Mucosa of rectum (tissue), 2 donors: ENCODE measurements at regions not wholly inside any gene's neighbourhood (a gene's known extent, or its start where the extent isn't known, plus 50 kb on each side); places are given as distances from the start of the nearest gene placed in this dataset.
"Not testable (repeated sequence)": the region's sequence is repeated elsewhere in the genome, so short reads cannot be mapped to it uniquely, and the experiment has no call there.

Experiments
- H3K27ac ChIP-seq, 2 donors: one replicate each; pipeline ENCODE4 v1.7.0; 2013; ENCODE audit warnings: inconsistent platforms in 2 of 2, low read depth in 2 of 2, low read length in 2 of 2
- H3K27me3 ChIP-seq, 2 donors: one replicate each; pipeline ENCODE4 v1.7.0; 2013; ENCODE audit warnings: low read length in 2 of 2; ENCODE audit not compliant: control insufficient read depth in 2 of 2, insufficient read depth in 2 of 2
- H3K36me3 ChIP-seq, 2 donors: one replicate each; pipeline ENCODE4 v1.7.0; 2013; ENCODE audit warnings: low read length in 2 of 2; ENCODE audit not compliant: control insufficient read depth in 2 of 2, insufficient read depth in 2 of 2
- H3K4me1 ChIP-seq, 2 donors: one replicate each; pipeline ENCODE4 v1.7.0; 2013; ENCODE audit warnings: low read length in 2 of 2, mild to moderate bottlenecking in 1 of 2; ENCODE audit not compliant: control insufficient read depth in 2 of 2, insufficient read depth in 2 of 2
- H3K4me3 ChIP-seq, 2 donors: one replicate each; pipeline ENCODE4 v1.7.0; 2013; ENCODE audit warnings: low read length in 2 of 2
- H3K9ac ChIP-seq, 2 donors: one replicate each; pipeline ENCODE4 v1.7.0; 2013; ENCODE audit warnings: low read length in 2 of 2, low read depth in 1 of 2, mild to moderate bottlenecking in 1 of 2
- H3K9me3 ChIP-seq, 2 donors: one replicate each; pipeline ENCODE4 v1.7.0; 2013; ENCODE audit warnings: low read length in 2 of 2; ENCODE audit not compliant: control insufficient read depth in 2 of 2
- donor health status: healthy.
- donor health status: Normal muscosa, but diverticular disease.

DNA sequence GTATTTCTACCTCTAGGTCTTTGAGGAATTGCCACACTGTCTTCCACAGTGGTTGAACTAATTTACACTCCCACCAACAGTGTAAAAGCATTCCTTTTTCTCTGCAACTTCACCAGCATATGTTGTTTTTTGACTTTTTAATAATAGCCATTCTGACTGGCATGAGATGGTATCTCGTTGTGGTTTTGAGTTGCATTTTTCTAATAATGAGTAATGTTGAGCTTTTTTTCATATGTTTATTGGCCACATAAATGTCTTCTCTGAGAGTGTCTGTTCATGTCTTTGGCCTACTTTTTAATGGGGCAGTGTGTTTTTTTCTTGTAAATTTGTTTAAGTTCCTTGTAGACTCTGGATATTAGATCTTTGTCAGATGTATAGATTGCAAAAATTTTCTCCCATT lies 121.2 kb downstream of the HNMT start:
- not testable (repeated sequence) for H3K9me3 ChIP-seq, H3K9ac ChIP-seq, H3K27ac ChIP-seq, H3K4me3 ChIP-seq, H3K27me3 ChIP-seq, H3K36me3 ChIP-seq, H3K4me1 ChIP-seq

DNA sequence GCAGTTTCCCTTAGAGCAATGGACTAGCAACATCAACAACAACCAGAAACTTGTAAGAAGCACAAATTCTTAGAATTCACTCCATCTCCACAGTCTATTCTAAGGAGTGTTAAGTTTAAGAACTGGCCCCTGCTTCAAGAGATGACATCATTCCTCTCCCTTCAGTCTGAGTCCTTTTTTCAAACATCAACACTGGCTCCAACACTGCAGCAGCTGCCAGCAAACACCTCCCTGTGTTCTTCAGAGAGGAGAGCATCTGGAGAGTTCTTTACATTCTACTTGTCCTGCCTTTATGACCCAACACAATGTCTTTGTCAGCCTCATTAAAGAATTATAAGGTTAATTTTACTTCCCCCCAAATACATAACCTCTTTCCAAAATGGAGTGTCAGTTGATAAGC lies 122.3 kb downstream of the HNMT start:
- Histone ChIP-seq H3K36me3 (no peaks in the 10 kb centered on the region), H3K27me3 (no peaks in the 10 kb centered on the region), H3K9me3 (no peaks in the 10 kb centered on the region)

DNA sequence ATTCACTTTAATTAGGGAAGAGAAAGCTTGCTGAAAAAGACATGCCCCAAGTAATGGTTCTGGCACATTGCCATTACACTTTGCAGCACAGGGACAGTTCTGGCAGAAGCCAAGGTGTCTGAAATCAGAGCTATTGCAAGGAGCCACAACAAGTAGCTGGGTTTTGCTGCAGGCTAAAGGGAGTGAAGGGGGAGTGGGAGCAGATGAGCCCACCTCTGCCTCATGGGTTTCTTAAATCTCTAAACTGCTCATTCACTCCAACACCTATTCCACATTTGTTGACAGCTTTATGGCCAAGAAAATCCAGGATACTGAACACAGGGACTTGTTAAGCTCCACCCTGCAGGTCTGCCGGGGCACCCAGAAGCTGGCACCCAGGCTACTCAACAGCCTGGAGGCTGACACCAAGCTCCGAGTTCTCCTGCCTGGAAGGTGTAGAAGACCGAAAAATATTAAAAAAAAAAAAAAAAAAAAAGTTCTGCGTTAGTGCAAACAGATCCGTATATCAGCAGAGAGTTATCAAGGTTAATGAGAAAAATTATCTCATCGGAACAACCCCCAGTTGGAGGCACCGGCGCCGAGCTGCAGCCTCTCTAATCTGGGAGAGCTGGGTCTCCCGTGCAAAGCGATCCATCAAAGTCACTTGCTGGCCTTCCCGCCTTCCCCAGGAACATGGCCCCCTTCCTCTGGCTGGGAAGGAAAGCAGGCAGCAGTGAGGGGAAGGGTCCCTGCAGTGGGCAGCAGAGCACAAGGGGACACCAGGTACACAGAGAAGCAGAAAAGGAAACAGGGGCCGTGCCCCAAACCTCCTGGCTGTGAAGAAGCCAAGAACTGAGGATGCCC lies 123.7 kb downstream of the HNMT start:
- Histone ChIP-seq H3K9me3 (no peaks in the 10 kb centered on the region), H3K9ac (no peak overlapping the region), H3K4me1 (peaks cover 2 to 7% of the 10 kb centered on the region in 2 donors), H3K27me3 (no peaks in the 10 kb centered on the region), H3K27ac (no peak overlapping the region), H3K4me3 (peak overlapping the region in 1 of 2 donors; percentile 40), H3K36me3 (no peaks in the 10 kb centered on the region)

More for the DNA sequence above, 122.3 kb downstream of the HNMT start:
- H3K27ac ChIP-seq = no peak overlapping the region
- no peak overlapping the region for H3K4me3 ChIP-seq
- H3K4me1 ChIP-seq = peaks cover 2 to 7% of the 10 kb centered on the region in 2 donors
- no peak overlapping the region for H3K9ac ChIP-seq

DNA sequence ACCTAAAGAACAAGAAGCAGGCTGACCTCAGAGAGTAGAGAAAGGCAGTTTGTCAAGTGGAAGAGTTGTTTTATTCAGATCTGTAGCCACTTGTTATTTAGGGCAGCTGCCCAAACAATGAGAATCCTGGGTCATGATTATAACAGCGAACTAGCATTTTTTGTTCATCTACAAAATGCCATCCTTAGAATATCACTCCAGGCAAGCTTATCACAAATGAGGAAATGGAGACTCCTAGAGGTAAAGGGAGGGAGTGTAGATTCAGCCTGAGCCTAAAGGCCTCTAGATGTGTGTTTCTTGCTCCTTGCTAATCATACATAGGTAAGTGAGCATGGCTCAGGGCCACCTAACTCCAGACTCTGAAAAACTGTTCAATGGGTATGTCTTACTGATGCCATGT lies 126.1 kb downstream of the HNMT start:
- no peaks in the 10 kb centered on the region for H3K9me3 ChIP-seq
- no peak overlapping the region for H3K27ac ChIP-seq
- no peaks in the 10 kb centered on the region for H3K27me3 ChIP-seq
- H3K36me3 ChIP-seq = no peaks in the 10 kb centered on the region
- H3K9ac ChIP-seq = no peak overlapping the region
- no peak overlapping the region for H3K4me3 ChIP-seq
- H3K4me1 ChIP-seq = peaks cover 2 to 7% of the 10 kb centered on the region in 2 donors

DNA sequence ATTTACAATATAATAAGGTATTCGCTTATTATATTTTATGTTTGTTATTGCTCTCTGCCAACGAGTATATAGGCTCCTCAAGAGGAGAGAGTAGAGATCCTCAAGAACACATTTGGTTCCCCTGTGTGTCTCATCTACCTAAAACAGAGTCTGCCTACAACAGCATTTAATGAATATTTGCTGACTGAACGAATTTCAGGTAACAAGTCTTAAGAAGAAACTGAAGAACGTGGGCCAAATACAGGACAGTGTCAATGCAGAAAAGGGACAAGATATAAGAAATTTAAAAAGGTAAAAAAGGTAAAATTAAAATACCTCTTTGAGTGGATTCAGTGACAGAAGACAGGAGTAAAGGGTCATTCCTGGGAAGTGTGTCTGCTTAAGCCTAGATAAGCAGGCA lies 129.2 kb downstream of the HNMT start:
- Histone ChIP-seq H3K36me3 (no peaks in the 10 kb centered on the region), H3K9ac (no peak overlapping the region), H3K27me3 (no peaks in the 10 kb centered on the region), H3K4me3 (no peak overlapping the region), H3K9me3 (no peaks in the 10 kb centered on the region), H3K4me1 (no peaks in the 10 kb centered on the region), H3K27ac (no peak overlapping the region)

DNA sequence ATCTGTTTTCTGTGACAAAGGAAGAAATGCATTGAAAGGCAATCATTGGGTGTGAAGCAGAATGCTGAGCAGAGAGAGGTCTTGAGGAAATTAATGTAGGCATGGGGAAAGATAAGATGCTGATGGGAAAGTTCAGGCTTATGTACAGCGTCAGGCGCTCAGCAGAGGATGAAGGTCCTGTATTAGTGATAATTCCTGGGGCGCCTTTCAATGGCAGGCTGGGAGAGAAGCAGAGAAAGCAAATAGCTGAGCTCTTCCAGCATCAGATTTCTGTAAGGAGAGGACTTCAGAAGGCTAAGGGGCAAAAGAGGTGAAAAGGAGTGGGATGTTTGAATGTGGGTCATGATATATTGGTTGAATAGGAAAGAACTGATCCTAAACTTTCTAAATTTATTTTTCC lies 129.8 kb downstream of the HNMT start:
- Histone ChIP-seq H3K27ac (no peak overlapping the region), H3K36me3 (no peaks in the 10 kb centered on the region), H3K4me3 (no peak overlapping the region), H3K9me3 (no peaks in the 10 kb centered on the region), H3K27me3 (no peaks in the 10 kb centered on the region), H3K9ac (no peak overlapping the region), H3K4me1 (no peaks in the 10 kb centered on the region)

DNA sequence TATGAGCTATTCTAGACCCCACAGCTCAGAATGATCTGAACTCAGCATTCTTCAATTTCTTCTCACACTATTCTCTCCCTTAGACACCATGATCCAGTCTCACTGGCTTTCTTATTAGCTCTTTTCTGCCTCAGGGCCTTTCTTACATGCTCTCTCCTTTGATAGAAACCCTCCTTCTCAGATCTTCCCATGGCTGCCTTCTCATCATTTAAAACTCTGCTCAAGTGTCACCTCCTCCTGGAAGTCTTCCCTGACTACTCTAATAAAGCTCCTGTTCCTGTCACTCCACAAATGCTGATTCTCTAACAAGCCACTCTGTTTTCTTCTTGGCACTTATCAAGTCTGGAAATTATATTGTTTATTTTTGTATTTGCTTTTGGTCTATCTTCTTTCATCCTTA lies 131.1 kb downstream of the HNMT start:
- H3K9me3 ChIP-seq = no peaks in the 10 kb centered on the region
- no peaks in the 10 kb centered on the region for H3K36me3 ChIP-seq
- no peaks in the 10 kb centered on the region for H3K4me1 ChIP-seq
- no peak overlapping the region for H3K4me3 ChIP-seq
- H3K27me3 ChIP-seq = no peaks in the 10 kb centered on the region
- no peak overlapping the region for H3K9ac ChIP-seq
- H3K27ac ChIP-seq = no peak overlapping the region

DNA sequence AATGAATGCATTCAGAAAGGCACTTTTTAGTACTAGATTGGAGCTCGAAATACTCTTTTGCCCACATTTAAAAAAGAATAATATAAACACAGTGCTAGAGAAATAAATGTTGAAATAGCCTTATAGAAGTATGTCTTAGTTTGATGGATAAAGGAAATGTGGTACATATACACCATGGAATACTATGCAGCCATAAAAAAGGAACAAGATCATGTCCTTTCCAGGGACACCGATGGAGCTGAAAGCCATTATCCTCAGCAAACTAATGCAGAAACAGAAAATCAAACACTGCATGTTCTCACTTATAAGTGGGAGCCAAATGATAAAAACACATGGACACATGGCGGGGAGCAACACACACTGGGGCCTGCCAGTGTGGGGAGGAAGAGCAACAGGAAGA lies 135.0 kb downstream of the HNMT start:
- not testable (repeated sequence) for H3K27ac ChIP-seq, H3K27me3 ChIP-seq, H3K36me3 ChIP-seq, H3K4me3 ChIP-seq, H3K9ac ChIP-seq, H3K4me1 ChIP-seq, H3K9me3 ChIP-seq

DNA sequence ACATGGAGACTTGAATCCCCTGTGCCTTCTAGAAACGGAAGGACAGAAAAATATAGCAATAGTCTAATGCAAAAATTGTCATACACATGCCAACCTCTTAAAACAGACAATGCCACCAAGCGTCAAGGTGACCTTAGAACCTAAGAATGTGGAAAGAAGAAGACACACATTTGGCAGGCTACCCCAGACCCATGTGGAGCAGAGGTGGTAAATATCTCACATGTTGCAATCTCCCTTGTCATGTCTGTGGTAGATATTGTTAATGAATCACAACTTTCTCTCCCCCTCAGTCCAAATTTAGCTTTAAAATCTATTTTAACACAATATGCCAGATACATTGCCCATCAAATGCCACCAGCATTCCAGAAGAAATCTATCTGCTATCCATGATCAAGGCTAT lies 137.4 kb downstream of the HNMT start:
- Histone ChIP-seq H3K27me3 (no peaks in the 10 kb centered on the region), H3K36me3 (no peaks in the 10 kb centered on the region), H3K4me1 (no peaks in the 10 kb centered on the region), H3K9ac (no peak overlapping the region), H3K9me3 (no peaks in the 10 kb centered on the region), H3K27ac (no peak overlapping the region), H3K4me3 (no peak overlapping the region)

DNA sequence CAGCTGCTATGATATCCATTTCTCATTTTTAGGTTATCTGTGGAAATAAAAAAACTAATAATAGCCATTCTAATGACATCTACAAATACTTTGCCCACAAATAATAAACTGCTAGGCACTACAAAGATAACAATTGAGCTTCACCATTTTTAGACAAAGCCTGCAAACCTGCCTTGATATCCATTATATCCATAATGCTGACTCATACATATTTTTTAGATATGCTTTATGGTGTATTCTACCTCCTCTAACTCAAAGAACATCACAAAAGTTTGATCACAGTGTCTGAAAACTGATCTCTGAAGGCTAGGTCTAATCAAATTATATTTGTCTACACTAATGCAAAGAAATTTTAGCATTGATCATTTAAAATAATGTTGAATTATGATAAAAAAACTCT lies 138.4 kb downstream of the HNMT start:
- no peak overlapping the region for H3K9ac ChIP-seq
- H3K9me3 ChIP-seq = no peaks in the 10 kb centered on the region
- H3K27me3 ChIP-seq = no peaks in the 10 kb centered on the region
- no peaks in the 10 kb centered on the region for H3K36me3 ChIP-seq
- H3K4me1 ChIP-seq = no peaks in the 10 kb centered on the region
- no peak overlapping the region for H3K4me3 ChIP-seq
- H3K27ac ChIP-seq = no peak overlapping the region
